Adipose tissue (tissue), 3 donors: ENCODE measurements at regions not wholly inside any gene's neighbourhood (a gene's known extent, or its start where the extent isn't known, plus 50 kb on each side); places are given as distances from the start of the nearest gene placed in this dataset.

Experiments
- H3K27ac ChIP-seq: one replicate; pipeline ENCODE4 v1.5.1; 2013; ENCODE audit warnings: low read depth, low read length
- WGBS, 3 donors: extraction: QIAGEN DNeasy Blood & Tissue Kit; methylation state at CpG; one replicate each; pipeline ENCODE4 v1.1.7; 2013; 5-methylcytosine and 5-hydroxymethylcytosine counted together
- donor health status: healthy with polysubstance abuse.
- donor health status: Bipolar disorder and iron deficiency.
- donor health status: healthy.

DNA sequence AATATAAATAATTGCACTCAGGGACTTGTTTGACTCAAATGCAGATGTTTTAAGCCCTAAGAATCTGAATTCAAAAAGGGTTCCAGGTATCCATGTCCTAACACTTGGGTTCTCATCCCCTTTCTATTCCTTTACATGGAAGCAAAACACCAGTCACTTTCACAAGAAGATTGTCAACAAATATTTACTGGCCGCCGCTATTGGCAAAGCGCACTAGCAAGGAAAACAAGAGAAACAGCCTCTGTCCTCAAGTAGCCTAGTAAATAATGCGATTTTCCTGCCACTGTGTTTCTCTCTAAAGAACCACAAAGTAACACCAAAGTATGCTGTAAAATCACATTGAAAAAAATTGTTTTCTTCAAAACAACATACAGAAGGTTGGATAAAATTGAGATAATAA lies 66.7 kb upstream of the EZH2 start:
- WGBS, 3 donors = 80 to 94% (median 93%) methylated on average over 4 of the region's 4 CpGs

DNA sequence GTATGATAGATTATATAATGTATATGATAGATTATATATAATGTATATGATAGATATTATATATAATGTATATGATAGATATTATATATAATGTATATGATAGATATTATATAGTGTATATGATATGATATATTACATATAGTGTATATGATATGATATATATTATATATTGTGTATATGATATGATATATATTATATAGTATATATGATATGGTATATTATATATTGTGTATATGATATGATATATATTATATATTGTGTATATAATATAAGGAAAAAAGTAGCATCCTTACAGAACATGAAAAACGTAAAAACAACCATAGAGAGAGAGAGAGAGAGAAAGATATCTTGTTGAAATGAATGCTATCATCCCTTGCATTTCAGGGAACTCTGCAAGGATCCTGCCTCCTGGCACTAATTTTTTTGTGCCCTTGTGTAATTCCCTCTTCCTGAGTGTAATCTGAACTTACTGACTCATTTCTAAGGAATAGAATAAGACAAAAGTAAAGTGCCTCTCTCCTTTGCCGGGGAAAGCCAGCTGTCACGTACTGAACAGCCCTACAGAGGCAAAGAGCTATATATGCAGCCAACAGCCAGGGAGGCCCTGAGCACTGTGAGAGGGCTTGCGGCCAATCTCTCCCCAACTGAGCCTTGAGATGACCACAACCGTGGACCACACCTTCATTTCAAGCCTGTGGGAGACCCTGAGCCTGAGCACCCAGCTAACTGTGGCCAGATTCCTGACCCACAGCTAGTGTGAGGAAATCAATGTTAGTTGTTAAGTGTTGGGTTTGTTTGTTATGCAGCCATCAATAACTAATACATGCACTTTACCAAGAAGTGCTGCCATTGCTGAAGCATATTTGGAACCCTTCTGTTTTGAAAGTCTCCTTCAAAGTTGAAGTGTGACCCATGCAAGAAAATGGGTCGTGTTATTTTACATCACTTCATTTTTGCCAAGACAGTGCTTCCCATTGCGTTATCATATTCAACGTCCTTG lies 61.1 kb upstream of the EZH2 start:
- H3K27ac ChIP-seq = no peak overlapping the region
- 65 to 70% (median 68%) methylated on average over 8 of the region's 8 CpGs for WGBS, 3 donors

More for the DNA sequence above, 66.7 kb upstream of the EZH2 start:
- no peak overlapping the region for H3K27ac ChIP-seq

DNA sequence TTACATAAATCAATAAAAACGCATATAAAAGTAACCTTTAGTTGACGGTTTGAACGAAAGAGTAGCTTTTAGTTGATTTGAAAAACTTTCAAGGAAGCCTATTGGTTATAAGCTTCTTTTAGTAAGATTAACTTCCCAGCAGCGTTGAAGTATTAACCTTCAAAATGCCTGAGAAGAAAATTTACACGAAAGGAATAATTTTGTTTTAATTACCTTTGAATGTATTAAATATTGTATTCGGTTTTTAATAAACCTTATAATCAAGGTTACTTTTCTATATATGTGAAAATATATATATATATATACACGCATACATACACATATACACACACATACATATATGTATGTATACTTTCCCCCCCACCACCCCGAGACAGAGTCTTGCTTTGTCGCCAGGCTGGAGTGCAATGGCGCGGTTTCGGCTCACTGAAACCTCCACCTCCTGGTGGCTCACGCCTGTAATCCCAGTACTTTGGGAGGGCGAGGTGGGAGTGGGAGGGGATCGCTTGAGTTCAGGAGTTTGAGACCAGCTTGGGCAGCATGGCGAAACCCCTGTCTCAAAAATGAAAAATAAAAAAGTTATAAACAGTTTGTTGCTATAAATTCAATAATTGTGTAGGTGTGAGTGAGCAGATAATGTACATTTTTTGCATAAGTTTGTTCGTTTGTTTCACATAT lies 57.6 kb upstream of the EZH2 start:
- 4 to 12% (median 5%) methylated on average over 17 of the region's 17 CpGs for WGBS, 3 donors
- H3K27ac ChIP-seq = no peak overlapping the region

DNA sequence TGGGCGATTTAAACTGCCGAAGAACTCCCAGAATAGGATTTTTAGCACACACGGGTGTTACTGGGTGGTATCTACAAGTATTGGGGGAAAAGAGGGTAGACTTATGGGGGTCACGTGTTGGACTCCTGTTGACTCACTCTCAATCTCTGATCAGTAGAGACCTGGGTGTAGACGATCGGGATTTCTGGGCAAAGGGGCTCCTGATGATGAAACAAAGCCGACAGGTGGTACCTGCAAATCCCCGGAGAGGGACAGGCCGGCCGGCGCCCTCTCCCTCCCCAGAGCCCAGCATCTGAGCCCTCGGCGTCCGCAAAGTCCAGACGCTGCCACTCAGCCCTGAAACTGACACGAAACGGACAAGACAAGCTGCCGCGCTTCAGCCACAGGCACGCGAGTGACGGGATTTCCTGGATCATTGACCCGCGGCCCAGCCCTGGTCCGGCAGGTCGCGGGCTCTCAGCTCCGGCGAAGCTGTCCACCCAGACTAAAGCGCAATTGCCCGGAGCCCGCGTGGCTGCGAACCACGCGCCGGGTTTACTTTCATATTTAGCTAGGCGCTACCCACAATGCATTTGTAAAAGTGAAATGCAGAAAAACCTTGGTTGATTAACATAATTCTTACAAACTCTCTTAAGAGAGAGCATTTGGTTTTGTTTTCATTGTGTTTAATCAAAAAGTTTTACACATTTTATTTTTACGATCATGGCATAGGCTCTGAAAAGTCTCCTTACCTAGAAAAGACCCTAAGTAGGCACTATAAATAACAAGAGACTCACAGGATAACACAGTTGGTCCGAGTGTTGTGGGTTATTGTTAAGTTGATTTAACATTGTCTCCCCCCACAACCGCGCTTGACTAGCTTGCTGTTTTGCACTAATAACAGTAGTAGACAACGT lies 56.9 kb upstream of the EZH2 start:
- 0 to 1% (median 1%) methylated on average over 43 of the region's 43 CpGs for WGBS, 3 donors
- peak overlapping the region; percentile 91 for H3K27ac ChIP-seq

DNA sequence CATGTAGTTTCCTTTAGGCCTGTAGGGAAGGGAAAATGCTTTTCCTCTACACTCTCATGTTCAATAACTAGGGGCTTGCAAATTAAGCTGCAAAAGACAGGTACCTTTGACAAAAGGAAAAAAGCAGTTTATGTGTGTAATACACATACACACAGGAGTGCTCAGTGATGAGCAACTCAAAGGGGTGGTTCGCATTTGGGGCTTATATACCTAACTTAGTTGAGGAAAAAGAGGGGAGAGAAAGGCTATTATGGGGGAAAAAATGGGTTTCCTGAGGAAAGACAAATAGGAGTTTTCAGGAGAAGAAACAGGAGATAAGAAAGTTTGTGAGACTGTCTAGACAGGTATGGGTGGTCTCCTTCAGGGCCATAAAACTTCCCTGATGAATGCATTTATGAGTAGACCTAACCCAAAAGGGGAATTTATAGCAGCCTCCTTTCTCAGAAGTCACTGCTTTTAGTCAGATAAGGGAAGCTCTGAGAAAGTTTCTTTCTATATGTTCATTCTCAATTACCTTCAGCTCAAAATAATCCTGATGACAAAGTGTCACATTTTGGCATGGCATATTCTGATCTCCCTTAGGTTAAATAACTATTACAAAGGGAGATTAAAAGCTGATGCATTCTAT lies 55.2 kb upstream of the EZH2 start:
- H3K27ac ChIP-seq = no peak overlapping the region
- WGBS, 3 donors = 94 to 96% (median 95%) methylated on average over 1 of the region's 1 CpG

DNA sequence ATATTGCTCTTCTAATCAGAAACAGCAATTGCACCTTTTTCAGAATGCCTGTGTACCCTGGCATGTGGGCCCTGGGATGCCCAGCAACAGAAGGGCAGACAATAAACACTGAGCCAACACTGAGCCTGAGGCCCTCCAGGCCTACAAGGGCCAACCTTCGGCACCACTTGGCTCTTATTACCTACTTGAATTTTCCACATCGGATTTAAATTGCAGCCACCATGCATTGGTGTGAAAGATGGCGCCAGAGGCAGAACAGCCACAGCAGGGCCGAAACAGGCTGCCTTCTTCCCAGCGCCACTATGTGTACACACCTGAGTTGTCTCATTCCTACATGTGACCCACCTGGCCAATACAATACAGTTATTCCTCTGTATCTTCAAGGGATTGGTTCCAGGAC lies 51.4 kb upstream of the EZH2 start:
- no peak overlapping the region for H3K27ac ChIP-seq
- 97% methylated on average over 5 of the region's 5 CpGs for WGBS, 3 donors
